ENCODE measurements at regions not wholly inside any gene's neighbourhood (a gene's known extent, or its start where the extent isn't known, plus 50 kb on each side); places are given as distances from the start of the nearest gene placed in this dataset.
A peak's percentile ranks its signal among the peaks of the same experiment; 100 is the strongest.

DNA sequence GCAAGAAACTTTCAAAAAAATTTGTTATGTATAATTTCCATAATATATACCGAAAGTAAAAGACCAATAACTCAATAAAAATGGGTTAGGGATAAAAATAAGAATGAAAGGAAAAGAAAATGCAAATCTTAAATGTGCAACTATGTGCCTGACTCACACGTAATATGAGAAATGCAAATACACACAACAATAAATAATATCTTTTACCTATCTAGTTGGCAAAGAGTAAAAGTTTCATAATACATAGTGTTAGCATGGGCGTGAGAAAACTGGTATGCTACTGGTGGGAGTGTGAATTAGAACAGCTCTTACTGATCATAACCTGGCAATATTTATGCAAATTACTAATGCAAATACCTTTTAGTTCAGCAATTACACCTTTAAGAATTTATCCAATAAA, 438.5 kb upstream of the CITED2 start:
- DNase-seq (ENCODE audit: low read depth) = no peak

DNA sequence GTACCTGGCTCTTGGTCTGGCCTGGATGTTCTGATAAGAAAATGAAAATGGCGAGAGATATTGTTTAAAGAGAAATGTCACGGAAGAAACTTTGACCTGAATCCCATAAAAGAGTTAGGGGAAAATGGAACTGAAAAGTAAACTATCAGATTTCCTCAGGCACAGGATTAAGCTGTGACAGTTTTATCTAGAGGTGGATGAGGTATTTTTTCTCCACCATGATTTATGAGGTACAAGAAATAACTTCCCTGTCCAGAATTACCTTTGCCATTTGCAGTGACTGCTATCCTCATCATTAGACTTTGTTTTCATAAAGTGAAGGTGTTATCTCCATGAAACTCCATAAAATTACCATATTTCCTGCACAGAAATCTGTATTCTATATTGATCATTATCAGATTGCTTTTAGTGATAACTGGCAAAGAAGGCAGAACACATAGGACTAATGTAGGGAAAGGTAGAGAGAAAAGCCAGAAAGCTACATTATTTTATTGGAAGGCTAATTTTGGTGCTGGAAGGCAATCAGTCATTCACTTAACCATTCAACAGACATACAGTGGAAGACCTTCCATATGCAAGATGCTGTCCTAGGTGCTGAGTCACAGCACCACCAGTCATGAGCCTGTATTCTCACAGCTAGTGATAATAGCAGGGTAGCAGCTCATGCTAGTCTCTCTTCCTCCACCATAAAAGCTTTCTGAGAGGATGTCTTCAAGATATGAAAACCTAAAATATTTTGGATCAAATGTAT, 427.3 kb upstream of the CITED2 start:
- peak; percentile 31 for DNase-seq (ENCODE audit: low read depth)

DNA sequence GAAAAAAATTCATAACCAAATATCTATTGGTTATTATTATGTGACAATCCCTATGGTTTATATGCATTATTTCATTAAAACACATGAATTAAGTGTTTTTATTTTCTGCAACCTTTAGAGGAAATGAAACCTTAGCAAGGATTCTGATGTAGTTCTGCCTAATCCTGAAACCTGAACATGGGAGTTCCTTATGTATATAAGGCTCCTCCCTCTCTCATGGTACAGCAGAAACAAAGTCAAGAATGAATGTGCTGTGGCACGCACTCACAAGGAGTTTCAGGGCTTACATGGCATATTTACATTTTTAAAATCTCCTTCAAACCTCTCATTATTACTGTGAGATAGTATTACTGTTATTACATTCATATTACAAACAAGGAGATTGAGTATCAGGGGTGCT, 426.4 kb upstream of the CITED2 start:
- no peak for DNase-seq (ENCODE audit: low read depth)

DNA sequence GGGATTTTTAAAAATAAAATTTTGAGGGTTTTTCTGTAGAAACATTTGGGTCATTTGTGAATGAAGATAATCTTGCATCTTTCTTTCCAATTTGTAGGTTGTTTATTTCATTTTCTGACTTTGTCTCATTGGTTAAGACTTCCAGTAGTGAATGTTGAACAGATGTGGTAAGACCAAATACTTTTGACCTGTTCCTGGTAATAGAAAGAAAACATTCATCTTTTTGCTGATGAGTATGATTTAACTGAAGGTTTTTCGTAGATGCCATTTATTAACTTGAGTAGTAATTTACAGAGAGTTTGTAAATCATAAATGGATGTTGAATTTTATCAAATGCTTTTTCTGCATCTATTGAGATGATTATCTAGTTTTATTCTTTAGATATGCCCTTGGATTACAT, 416.1 kb upstream of the CITED2 start:
- no peak for DNase-seq (ENCODE audit: low read depth)

DNA sequence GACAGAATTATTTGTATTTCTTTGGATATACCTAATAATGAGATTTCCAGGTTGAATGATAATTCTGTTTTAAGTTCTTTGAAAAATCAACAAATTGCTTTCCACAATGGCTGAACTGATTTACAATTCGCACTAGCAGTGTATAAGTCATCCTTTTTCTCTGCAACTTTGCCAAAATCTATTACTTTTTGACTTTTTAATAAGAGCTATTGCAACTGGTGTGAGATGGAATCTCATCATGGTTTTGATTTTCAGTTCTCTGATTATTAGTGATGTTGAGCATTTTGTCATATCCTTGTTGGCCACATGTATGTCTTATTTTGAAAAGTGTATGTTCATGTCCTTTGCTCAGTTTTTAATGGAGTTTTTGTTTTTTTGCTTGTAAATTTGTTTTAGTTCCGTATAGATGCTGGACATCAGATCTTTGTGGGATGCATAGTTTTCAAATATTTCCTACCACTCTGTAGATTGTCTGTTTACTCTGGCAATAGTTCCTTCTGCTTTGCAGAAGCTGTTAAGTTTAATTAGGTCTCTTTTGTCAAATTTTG, 409.8 kb upstream of the CITED2 start:
- DNase-seq (ENCODE audit: low read depth) = no peak

DNA sequence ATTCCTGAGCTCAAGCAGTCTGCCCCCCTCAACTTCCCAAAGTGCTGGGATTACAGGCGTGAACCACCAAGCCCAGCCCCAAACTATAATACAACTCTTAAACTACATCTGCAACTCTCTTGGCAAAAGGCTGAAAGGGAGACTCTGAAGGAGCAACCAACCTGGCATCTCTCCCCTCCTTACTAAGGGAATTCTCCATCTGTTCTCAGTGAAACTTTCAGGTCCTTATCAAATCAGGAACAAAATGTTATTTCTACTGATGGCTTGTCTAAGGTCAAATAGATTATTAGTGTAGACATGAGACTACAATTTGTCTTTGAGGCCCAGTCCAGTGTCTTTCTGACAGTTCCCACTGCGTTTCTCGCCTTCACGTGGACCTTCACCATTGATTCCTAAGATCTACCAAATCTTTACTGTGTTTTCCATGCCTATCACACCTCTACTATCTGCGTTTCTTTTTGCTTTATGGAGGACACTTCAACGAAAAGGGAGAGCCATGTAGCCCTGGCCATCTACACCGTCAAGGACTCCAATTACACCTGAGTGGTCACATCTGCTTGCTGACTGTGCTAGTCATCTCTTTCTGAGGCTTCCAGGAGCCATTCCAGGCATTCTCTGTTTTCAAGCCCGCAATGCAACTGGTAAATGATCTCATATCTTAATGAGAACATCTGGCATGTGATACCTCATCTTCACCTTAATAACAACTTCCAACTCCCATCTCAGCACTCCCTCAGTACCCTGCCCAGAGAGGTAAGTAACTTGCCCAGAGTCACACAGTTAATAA, 405.7 kb upstream of the CITED2 start:
- no peak for DNase-seq (ENCODE audit: low read depth)

DNA sequence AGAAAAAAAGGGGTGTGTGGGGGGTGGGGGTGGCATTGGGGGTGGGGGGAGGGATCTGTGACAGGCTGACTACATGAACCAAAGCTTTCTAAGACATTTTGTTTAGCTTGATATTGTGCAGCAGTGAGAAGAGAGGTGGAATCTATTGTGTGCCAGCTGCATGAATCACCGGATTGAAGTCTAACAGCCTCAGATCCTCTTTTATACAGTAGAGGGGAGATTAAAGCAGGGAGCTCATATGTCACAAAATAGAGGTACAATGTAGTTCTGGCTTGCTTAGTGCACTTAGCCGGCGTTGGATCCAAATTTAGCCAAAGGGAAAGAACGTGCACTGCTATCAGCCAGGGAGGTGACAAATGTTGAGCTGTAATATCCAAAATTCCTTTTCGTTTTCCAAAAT, 404.2 kb upstream of the CITED2 start:
- DNase-seq (ENCODE audit: low read depth) = peak; percentile 58

DNA sequence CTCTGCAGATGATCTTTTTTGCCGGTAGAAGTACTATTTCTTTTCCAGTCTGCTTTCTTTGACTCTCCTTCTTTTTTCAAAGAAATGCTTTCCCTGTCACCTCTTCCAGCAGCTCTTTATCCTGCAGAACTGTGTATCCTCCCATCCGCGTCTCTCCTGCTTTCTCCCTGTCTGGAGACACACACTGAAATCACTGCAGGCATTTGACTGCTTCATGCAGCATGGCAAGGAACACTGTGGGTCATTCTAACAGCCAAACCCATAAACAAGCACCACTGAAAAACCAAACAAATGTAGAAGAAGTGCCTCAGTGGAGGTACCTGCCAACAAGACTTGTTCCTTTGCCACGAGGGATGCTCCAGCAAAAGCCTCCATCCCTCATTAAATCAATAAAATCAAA, 403.7 kb upstream of the CITED2 start:
- no peak for DNase-seq (ENCODE audit: low read depth)

DNA sequence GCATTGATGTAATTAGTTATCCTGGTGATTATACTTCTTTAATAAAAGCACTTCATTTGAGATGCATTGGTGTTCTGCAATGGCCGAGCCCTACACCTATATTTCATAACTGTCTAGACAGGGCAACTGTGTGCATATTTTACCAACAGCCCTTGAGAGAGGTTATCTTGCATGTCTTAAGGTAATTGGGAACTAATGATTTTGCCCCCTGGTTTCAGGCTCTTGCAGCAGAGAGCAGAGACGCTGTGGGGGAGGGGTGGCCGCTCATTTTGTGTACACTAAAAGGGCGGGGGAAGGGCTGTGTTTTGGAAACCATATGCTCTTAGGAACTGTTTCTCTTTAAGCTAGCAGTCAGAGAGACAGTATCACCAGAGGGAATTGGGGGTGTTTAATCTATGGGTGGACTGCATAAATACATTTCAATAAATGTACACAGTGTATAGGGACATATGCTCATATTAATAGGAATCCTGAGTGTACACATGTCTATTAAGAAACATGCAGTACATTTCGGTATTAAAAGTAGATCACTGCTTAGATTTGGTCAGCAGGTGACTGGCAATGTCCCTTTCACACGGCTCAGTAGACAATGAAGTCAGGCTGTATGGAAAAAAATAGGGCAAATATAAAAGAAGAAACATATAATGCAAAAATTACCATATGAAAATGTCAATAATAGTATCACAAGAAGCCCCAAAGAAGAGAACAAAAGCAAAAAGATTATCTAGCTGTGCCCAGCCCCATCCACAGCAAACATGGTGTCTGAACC, 402.9 kb upstream of the CITED2 start:
- DNase-seq (ENCODE audit: low read depth) = no peak

DNA sequence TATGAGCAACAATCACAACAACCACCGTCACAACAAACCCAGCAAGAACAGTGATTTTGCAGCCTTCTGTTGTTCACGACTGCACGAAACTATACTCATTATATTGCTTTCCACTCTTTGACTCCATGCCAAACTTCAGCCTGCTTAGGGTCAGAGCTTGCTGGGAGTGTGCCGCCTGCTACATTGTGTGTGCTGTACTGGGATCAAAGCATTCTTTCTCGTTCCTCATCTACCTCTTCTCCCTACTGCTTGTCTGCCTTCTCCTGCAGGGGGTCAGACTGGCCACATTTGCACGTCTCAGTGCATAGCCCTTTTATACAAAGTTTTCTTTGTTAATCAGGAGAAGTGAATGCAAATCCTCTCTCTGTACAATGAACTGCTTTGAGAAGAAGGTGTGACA, 401.6 kb upstream of the CITED2 start:
- no peak for DNase-seq (ENCODE audit: low read depth)

DNA sequence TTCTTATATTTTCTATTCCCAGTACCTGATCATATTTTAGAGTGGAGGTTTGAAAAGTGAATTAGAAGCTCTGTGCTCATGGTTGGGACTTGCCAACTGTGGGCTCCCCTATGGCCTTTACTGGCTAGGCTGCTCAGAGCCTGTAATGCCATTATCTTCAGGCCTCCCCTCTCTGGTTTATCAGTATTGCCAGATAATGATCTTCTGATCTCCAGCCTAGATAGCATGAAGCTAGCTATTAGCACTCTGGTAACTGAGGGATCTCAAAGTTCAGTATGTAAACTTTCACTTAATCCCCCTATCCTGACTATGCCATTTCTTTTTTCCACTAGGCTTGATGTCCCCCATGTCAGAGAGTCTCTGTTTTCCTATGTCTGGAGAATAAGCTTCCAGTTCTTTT, 393.7 kb upstream of the CITED2 start:
- no peak for DNase-seq (ENCODE audit: low read depth)

DNA sequence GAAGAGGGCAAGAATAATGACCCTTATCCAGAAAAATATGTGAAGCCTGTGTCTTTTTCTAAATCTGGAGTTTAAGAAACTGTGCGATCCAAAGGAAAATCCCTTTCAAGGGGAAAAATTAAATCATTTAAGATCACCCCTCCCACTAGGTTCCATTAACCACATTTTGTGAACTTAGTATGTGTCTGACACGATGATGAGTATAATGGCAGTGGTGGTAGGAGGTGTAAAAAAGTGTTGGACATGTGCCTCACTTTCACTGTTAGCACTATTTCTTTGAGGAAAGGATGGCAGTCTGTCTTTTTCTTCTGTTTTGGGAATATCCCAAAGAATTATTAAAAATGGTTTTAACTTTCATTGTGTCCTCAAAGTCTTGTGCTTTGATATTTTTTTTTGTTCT, 392.3 kb upstream of the CITED2 start:
- no peak for DNase-seq (ENCODE audit: low read depth)

DNA sequence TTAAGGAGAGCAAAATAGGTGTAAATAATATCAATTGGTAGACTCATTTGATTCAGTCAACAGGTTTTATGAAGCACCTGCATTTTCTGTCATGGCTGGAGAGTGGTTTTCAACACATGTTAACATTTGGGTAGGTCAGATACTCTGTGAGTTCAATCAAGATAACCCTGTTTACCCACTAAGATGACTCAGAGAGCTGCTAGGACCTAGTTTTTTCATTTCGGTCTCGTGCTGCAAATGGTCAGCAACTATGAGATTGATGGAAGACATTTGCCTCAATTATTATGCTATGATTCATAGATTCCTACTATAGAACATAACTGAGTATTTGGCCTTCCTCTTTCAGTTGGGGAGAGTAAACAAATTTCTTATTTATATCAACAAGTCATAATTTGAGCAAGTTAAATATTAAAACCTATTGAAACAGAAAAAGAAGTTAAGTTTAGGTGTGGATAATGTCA, 391.4 kb upstream of the CITED2 start:
- DNase-seq (ENCODE audit: low read depth) = peak; percentile 88

DNA sequence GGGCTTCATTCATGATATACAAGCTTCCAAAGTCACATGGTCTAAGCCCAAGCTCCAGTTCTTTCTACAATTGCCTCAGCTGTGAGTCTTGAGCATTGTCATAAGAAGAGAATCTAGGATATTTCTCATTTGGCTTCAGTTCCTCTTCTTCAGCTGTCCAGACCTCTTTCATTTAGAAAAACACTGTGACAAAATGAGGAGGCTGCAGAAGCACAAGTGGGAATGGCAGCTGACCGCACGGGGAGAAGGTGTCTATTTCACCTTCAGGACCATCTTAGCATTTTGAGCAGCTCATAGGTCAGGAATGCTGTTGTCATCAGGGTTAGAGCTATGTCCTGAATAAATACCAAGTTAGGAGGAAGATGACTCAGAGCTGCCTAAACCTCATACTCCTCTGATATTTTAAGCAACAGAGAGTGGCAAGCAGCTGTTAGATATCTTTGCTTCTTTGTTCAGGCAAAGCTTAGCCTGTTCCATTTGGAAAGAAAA, 390.1 kb upstream of the CITED2 start:
- DNase-seq (ENCODE audit: low read depth) = peak; percentile 99

DNA sequence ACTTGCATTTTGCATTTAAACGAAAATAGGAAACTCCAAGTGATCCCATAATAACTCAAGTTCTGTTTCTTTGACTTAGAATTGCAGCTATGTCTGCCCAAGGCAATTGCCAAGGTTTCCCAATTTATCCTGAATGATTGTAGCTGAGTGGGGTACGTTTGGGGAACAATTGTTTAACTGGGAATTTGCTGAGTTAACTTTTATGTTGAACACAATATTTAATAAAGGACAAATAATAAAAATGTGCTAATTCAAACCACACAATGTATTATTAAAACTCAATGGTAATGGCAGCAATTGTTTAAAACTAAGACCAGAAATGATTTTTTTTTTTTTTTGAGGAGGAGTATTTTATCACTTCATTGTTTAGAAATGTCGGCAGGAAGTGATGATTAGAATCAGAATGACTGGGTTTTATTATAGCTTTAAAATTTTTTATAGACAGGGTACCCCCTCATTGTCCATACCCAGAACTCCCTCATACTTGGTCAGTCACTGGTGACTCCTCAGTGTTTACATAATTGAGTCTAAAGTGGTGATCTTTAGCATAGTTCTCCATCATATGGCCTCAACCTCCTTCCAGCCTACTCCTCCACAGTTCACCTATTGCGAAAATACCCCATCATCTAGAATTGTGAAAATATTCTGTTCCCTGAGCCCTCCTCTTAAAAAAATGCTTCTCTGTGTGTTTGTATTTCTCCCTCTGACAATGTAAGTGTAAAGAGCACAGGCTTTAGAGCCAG, 389.2 kb upstream of the CITED2 start:
- DNase-seq (ENCODE audit: low read depth) = peak; percentile 82

DNA sequence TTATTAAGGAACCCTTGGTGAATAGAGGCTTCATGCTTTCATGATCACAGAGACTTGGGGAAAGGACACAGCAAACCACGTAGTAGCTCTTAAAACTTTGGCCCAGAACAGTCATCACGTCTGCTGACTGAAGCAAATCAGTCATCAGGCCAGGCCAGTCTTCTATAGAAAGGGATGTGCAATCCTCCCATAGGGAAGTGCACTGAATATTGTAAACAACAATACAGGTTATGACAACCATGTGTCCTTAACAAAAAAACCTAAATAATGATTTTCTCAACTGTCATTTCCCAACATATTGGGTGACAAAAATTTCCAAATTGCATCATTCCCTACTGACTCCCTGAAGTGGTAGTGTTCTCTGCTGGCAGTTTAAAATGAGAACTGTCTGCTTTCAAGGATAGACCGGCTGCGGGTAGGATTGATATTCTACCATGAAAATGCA, 388.2 kb upstream of the CITED2 start:
- DNase-seq (ENCODE audit: low read depth) = peak; percentile 49

DNA sequence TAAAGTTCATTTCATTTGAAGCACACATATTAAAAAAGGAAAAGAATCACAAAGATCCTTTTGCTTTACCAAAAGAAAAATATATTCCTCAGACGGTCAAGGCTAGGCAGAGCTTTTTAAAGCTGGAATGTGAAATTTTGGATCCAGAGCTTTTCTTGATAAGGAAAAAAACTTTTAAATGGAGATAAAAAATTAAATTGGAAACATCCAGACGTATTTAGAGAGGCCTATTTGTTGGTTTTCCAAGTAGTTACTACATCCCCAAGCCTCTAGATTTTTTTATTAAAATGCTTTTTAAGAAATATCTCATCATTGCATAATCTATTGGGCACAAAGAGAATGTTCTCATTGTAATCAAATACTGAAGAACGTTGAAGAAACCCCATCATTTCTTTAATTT, 385.7 kb upstream of the CITED2 start:
- DNase-seq (ENCODE audit: low read depth) = no peak

DNA sequence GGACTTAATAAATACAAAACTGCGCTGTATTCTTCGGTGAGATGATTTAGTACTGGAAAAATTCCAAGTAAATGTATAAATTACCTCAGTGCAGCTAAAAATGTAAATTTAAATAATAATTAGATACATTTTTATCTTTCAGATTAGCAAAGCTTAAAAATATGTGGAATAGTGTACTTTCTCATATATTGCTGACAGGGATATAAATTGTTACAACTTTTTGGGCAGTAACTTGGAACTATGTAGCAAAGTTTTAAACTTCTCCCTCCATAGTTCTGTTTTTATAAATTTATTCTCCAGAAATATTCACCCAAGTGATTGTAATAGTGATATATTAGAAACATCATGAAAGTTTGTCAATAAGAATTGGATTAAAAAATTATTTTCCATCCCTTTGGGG, 384.6 kb upstream of the CITED2 start:
- no peak for DNase-seq (ENCODE audit: low read depth)

DNA sequence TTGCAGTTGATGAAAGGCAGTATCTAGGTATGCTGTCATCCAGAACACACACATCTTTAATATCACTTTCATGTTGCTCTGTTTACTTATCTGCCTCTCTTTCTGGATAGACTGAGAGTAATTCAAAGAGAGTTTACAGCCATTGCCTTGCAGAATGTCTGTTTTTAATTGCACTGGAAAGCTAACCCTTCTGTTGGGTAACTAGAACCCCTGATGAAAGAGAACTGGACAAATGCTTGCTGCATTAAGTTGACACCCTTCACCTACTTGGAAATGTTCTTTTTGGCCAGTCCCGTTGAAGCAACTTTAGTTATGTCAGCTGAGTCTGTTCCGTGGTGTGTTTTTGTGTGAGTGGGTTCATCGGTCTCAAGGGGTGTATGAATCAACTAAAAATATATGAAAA, 383.8 kb upstream of the CITED2 start:
- no peak for DNase-seq (ENCODE audit: low read depth)

DNA sequence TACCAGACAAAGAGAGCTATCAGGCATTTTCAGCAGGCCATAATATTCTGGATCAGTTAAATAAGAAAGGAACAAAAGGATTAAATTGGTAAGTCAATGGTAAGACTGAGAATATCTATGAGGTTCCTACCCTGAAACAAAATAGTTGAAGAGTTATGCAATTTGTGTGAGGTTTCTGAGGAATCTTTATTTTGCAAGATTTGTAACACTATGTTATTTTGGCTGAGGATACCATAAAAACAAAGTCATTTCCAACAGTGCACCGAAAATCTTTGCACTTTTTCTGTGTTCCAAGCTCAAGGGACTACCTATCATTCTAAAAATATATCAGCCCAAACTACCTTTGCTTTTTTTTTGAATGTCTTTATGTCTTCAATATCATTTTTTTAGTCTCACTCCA, 383.3 kb upstream of the CITED2 start:
- no peak for DNase-seq (ENCODE audit: low read depth)

DNA sequence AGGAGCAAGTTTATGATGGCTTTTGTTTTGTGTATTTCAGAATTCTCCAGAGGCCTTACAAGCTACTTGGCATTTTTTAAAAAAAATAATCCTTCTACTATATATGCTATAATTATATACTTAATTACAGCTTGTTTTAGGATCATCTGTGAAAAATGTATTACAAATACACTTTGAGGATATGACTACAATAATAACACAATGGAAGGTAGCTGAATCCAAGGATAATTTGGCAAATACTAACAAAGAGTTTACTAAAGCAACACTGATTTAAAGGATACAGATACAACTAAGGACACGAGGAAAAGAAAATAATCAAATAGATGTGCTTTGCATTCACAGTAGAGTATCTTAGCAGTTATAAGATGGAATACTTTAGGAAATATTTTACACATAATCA, 381.9 kb upstream of the CITED2 start:
- no peak for DNase-seq (ENCODE audit: low read depth)
